ENCODE measurements at regions not wholly inside any gene's neighbourhood (a gene's known extent, or its start where the extent isn't known, plus 50 kb on each side); places are given as distances from the start of the nearest gene placed in this dataset.

GRCh38 chr2:160871953-160872352 is 288.3 kb upstream of the TANK start:
- Histone ChIP-seq H3K9ac (ENCODE audit: insufficient read depth in 1 of 2, low read length in 2 of 2) (no peak overlapping the region), H3K4me1 (ENCODE audit: control insufficient read depth in 5 of 5, insufficient read depth in 5 of 5, low read length in 5 of 5) (peaks cover 0 to 13% (median 1%) of the 10 kb centered on the region in 5 donors), H3K4me3 (no peak overlapping the region), H3K36me3 (ENCODE audit: control insufficient read depth in 4 of 4, insufficient read depth in 4 of 4, low read length in 4 of 4) (no peaks in the 10 kb centered on the region), H3K9me3 (ENCODE audit: control insufficient read depth in 4 of 4, insufficient read depth in 3 of 4, low read length in 3 of 4) (no peaks in the 10 kb centered on the region), H3K27me3 (ENCODE audit: control insufficient read depth in 3 of 3, insufficient read depth in 3 of 3, low read length in 2 of 3) (no peaks in the 10 kb centered on the region), H3K27ac (ENCODE audit: low read depth in 1 of 2, low read length in 1 of 2) (no peak overlapping the region)
- ATAC-seq (ENCODE audit: insufficient read depth, low FRiP score) (no peak), DNase-seq (no peak)
- WGBS, 2 donors = 94 to 96% methylated on average over 7 of the region's 7 CpGs
- no peak for TF ChIP-seq CTCF (IDR thresholded peaks at IDR 0.05; ENCODE audit: control extremely low read depth, extremely low read depth)

- Histone ChIP-seq H3K27ac (ENCODE audit: low read depth in 1 of 2, low read length in 1 of 2) (no peak overlapping the region), H3K4me1 (ENCODE audit: control insufficient read depth in 5 of 5, insufficient read depth in 5 of 5, low read length in 5 of 5) (peaks cover 0 to 3% (median 1%) of the 10 kb centered on the region in 5 donors), H3K27me3 (ENCODE audit: control insufficient read depth in 3 of 3, insufficient read depth in 3 of 3, low read length in 2 of 3) (no peaks in the 10 kb centered on the region), H3K4me3 (no peak overlapping the region), H3K36me3 (ENCODE audit: control insufficient read depth in 4 of 4, insufficient read depth in 4 of 4, low read length in 4 of 4) (no peaks in the 10 kb centered on the region), H3K9me3 (ENCODE audit: control insufficient read depth in 4 of 4, insufficient read depth in 3 of 4, low read length in 3 of 4) (no peaks in the 10 kb centered on the region), H3K9ac (ENCODE audit: insufficient read depth in 1 of 2, low read length in 2 of 2) (no peak overlapping the region)
- no peak for DNase-seq
- WGBS, 2 donors = 96 to 97% methylated on average over 2 of the region's 2 CpGs
- no peak for TF ChIP-seq CTCF (IDR thresholded peaks at IDR 0.05; ENCODE audit: control extremely low read depth, extremely low read depth)
- ATAC-seq (ENCODE audit: insufficient read depth, low FRiP score) = no peak
Measured at GRCh38 chr2:160876029-160876428, 284.2 kb upstream of the TANK start.

GRCh38 chr2:160876765-160877164 is 283.5 kb upstream of the TANK start:
- 90 to 93% methylated on average over 3 of the region's 3 CpGs for WGBS, 2 donors
- no peaks in the 10 kb centered on the region for H3K27me3 ChIP-seq (ENCODE audit: control insufficient read depth in 3 of 3, insufficient read depth in 3 of 3, low read length in 2 of 3)
- no peaks in the 10 kb centered on the region for H3K36me3 ChIP-seq (ENCODE audit: control insufficient read depth in 4 of 4, insufficient read depth in 4 of 4, low read length in 4 of 4)
- H3K9ac ChIP-seq (ENCODE audit: insufficient read depth in 1 of 2, low read length in 2 of 2) = no peak overlapping the region
- no peak for DNase-seq
- no peak for TF ChIP-seq CTCF (IDR thresholded peaks at IDR 0.05; ENCODE audit: control extremely low read depth, extremely low read depth)
- ATAC-seq (ENCODE audit: insufficient read depth, low FRiP score) = no peak
- no peaks in the 10 kb centered on the region for H3K4me1 ChIP-seq (ENCODE audit: control insufficient read depth in 5 of 5, insufficient read depth in 5 of 5, low read length in 5 of 5)
- no peaks in the 10 kb centered on the region for H3K9me3 ChIP-seq (ENCODE audit: control insufficient read depth in 4 of 4, insufficient read depth in 3 of 4, low read length in 3 of 4)
- no peak overlapping the region for H3K27ac ChIP-seq (ENCODE audit: low read depth in 1 of 2, low read length in 1 of 2)
- H3K4me3 ChIP-seq = no peak overlapping the region

- H3K9ac ChIP-seq (ENCODE audit: insufficient read depth in 1 of 2, low read length in 2 of 2) = no peak overlapping the region
- H3K27ac ChIP-seq (ENCODE audit: low read depth in 1 of 2, low read length in 1 of 2) = no peak overlapping the region
- H3K9me3 ChIP-seq (ENCODE audit: control insufficient read depth in 4 of 4, insufficient read depth in 3 of 4, low read length in 3 of 4) = no peaks in the 10 kb centered on the region
- H3K36me3 ChIP-seq (ENCODE audit: control insufficient read depth in 4 of 4, insufficient read depth in 4 of 4, low read length in 4 of 4) = no peaks in the 10 kb centered on the region
- ATAC-seq (ENCODE audit: insufficient read depth, low FRiP score) = no peak
- H3K27me3 ChIP-seq (ENCODE audit: control insufficient read depth in 3 of 3, insufficient read depth in 3 of 3, low read length in 2 of 3) = no peaks in the 10 kb centered on the region
- H3K4me1 ChIP-seq (ENCODE audit: control insufficient read depth in 5 of 5, insufficient read depth in 5 of 5, low read length in 5 of 5) = no peaks in the 10 kb centered on the region
- no peak for TF ChIP-seq CTCF (IDR thresholded peaks at IDR 0.05; ENCODE audit: control extremely low read depth, extremely low read depth)
- no peak for DNase-seq
- H3K4me3 ChIP-seq = no peak overlapping the region
Measured at GRCh38 chr2:160878618-160879017, 281.6 kb upstream of the TANK start.
